OCI-LY7 (cell line): ENCODE measurements at regions not wholly inside any gene's neighbourhood (a gene's known extent, or its start where the extent isn't known, plus 50 kb on each side); places are given as distances from the start of the nearest gene placed in this dataset.

ENCODE experiments used
- BruUV-seq: library from RNA; stranded (reverse); fragments of 400-500 nt; replicated peaks from 2 replicates; lab custom pipeline; 2021; lab: Mats Ljungman, UMichigan
- CTCF ChIA-PET: fragments of 300-600 bp; sonication (Branson Sonifier 250); formaldehyde crosslinking; loops from one replicate; lab custom pipeline; 2022; ENCODE audit warnings: antibody characterized with exemption; ENCODE audit not compliant: unreplicated experiment; lab: Charles Lee
- POLR2A ChIA-PET: fragments of 300-600 bp; sonication (Branson Sonifier 250); formaldehyde crosslinking; loops from one replicate; lab custom pipeline; 2022; ENCODE audit warnings: antibody characterized with exemption; lab: Charles Lee
- DNase-seq: peaks from one replicate; pipeline ENCODE4 v3.0.0-alpha.2; 2015; ENCODE audit warnings: low spot score
- H2AFZ ChIP-seq: fragments of 200-600 bp; sonication (generic), shearing (Covaris generic); 2 replicates; pipeline ENCODE4 v1.6.1; 2014; ENCODE audit warnings: mild to moderate bottlenecking, antibody characterized with exemption, low read length, moderate library complexity
- H3K27ac ChIP-seq: fragments of 200-600 bp; sonication (generic); 2 replicates; pipeline ENCODE4 v1.5.1; 2014; ENCODE audit warnings: mixed run types, low read depth, mild to moderate bottlenecking, moderate library complexity, low read length, inconsistent platforms; ENCODE audit not compliant: poor library complexity, severe bottlenecking
- H3K36me3 ChIP-seq: fragments of 200-600 bp; sonication (generic); 2 replicates; pipeline ENCODE4 v1.6.1; 2014; ENCODE audit warnings: mild to moderate bottlenecking, antibody characterized with exemption, low read length, moderate library complexity, mixed read lengths; ENCODE audit not compliant: insufficient read depth
- H3K4me1 ChIP-seq: fragments of 200-600 bp; sonication (generic); 2 replicates; pipeline ENCODE4 v1.5.1; 2014; ENCODE audit warnings: mild to moderate bottlenecking, low read length; ENCODE audit not compliant: insufficient read depth, poor library complexity, severe bottlenecking
- H3K4me2 ChIP-seq: fragments of 200-600 bp; sonication (generic); 2 replicates; pipeline ENCODE4 v1.6.1; 2014; ENCODE audit warnings: mild to moderate bottlenecking, low read length
- H3K4me3 ChIP-seq: fragments of 200-600 bp; sonication (generic); 2 replicates; pipeline ENCODE4 v1.5.1; 2014; ENCODE audit warnings: mild to moderate bottlenecking, low read depth, low read length; ENCODE audit not compliant: poor library complexity, severe bottlenecking
- H3K79me2 ChIP-seq: fragments of 200-600 bp; sonication (generic); 2 replicates; pipeline ENCODE4 v1.6.1; 2016; ENCODE audit warnings: low read depth, mild to moderate bottlenecking, low read length, moderate library complexity, mixed read lengths; ENCODE audit not compliant: insufficient read depth
- H3K9me2 ChIP-seq: fragments of 200-600 bp; sonication (generic); 2 replicates; pipeline ENCODE4 v1.6.1; 2016; ENCODE audit warnings: mild to moderate bottlenecking, low read length, mixed read lengths; ENCODE audit not compliant: insufficient read depth
- H3K9me3 ChIP-seq: fragments of 200-600 bp; sonication (generic); 2 replicates; pipeline ENCODE4 v1.6.1; 2014; ENCODE audit warnings: mild to moderate bottlenecking, mixed run types, low read length, mixed read lengths
- H4K20me1 ChIP-seq: fragments of 200-600 bp; sonication (generic); 2 replicates; pipeline ENCODE4 v1.6.1; 2014; ENCODE audit warnings: mild to moderate bottlenecking, antibody characterized with exemption, low read length, moderate library complexity, mixed read lengths; ENCODE audit not compliant: insufficient read depth
- EZH2phosphoT487 ChIP-seq: fragments of 200-600 bp; sonication (generic); IDR thresholded peaks from 2 replicates; pipeline ENCODE4 v1.6.1; 2018; ENCODE audit warnings: low read depth, borderline replicate concordance, mild to moderate bottlenecking, mixed run types, antibody characterized with exemption, low read length, moderate library complexity, mixed read lengths
- intact Hi-C: fragments of 100-400 bp; cut with micrococcal nuclease; formaldehyde crosslinking; loops from one replicate; pipeline ENCODE4 v1.10.0; 2022; ENCODE audit not compliant: unreplicated experiment
- TF ChIP-seq, protein P1 (sequence below): fragments of 200-600 bp; sonication (generic); conservative IDR thresholded peaks from 2 replicates; pipeline ENCODE4 v1.5.1; 2014; ENCODE audit warnings: mild to moderate bottlenecking, antibody characterized with exemption, low read length, moderate library complexity, mixed read lengths

DNA sequence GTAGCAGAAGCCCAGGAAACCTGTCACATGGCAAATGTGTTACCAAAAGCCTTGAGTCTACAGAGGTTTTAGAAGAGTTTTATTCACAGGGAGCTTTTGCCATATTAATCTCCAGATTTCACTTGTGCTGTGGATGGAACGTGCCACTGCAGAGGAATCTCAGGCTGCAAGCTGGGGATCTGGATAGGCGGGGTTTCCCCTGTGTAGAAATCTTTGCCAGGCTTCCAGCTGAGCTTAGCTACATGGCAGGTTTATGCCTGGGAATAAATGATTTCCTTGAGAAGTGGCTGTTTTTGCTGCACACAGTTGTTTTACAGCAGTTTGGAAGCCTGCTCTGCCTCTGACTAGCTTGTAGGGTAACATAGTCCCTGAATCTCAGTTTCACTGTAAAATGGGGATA lies 224.6 kb upstream of the PLPPR1 start:
- Histone ChIP-seq H3K4me1 (no peaks in the 10 kb centered on the region), H3K79me2 (no peaks in the 10 kb centered on the region), H3K9me3 (no peaks in the 10 kb centered on the region), H4K20me1 (no peaks in the 10 kb centered on the region), H3K27ac (no peak overlapping the region), H3K4me2 (no peak overlapping the region), H3K4me3 (no peak overlapping the region), H3K36me3 (no peaks in the 10 kb centered on the region), H3K9me2 (no peaks in the 10 kb centered on the region), H2AFZ (no peak overlapping the region)
- intact Hi-C loops, result no loop called here
- no TSS peak for BruUV-seq
- CTCF ChIA-PET, result no interaction called here
- POLR2A ChIA-PET, result no interaction called here
- TF ChIP-seq EZH2phosphoT487, result no peak
- TF ChIP-seq, protein P1, sequence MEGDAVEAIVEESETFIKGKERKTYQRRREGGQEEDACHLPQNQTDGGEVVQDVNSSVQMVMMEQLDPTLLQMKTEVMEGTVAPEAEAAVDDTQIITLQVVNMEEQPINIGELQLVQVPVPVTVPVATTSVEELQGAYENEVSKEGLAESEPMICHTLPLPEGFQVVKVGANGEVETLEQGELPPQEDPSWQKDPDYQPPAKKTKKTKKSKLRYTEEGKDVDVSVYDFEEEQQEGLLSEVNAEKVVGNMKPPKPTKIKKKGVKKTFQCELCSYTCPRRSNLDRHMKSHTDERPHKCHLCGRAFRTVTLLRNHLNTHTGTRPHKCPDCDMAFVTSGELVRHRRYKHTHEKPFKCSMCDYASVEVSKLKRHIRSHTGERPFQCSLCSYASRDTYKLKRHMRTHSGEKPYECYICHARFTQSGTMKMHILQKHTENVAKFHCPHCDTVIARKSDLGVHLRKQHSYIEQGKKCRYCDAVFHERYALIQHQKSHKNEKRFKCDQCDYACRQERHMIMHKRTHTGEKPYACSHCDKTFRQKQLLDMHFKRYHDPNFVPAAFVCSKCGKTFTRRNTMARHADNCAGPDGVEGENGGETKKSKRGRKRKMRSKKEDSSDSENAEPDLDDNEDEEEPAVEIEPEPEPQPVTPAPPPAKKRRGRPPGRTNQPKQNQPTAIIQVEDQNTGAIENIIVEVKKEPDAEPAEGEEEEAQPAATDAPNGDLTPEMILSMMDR, result no peak
- no peak for DNase-seq

DNA sequence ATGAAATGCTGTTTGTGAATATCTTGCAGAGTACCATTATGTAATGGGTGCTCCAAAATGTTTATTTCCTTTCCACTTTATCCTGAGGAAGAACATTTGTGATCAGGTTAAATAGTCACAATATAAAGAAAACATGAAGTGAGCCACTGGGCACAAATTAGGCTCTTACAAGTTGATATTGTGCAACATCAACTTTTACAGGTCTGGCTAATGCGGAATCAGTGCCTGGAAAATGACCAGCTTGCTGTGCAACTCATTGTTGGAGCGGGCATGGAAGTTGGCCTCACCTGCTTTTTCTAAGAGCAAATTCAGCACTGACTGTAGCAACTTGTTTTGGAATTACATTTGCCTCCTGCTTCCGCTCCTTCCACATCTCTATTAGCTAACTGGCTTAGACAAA lies 216.9 kb upstream of the PLPPR1 start:
- no peaks in the 10 kb centered on the region for H3K9me3 ChIP-seq
- no peaks in the 10 kb centered on the region for H3K79me2 ChIP-seq
- H3K9me2 ChIP-seq, result no peaks in the 10 kb centered on the region
- H4K20me1 ChIP-seq, result no peaks in the 10 kb centered on the region
- H3K4me1 ChIP-seq, result no peaks in the 10 kb centered on the region
- DNase-seq, result no peak
- no peak overlapping the region for H3K4me3 ChIP-seq
- H3K27ac ChIP-seq, result no peak overlapping the region
- H3K36me3 ChIP-seq, result no peaks in the 10 kb centered on the region
- ChIA-PET POLR2A (no interaction called here), CTCF (no interaction called here)
- intact Hi-C loops, result no loop called here
- H3K4me2 ChIP-seq, result no peak overlapping the region
- no peak overlapping the region for H2AFZ ChIP-seq
- BruUV-seq, result no TSS peak
- TF ChIP-seq, protein P1, result no peak
- TF ChIP-seq EZH2phosphoT487, result no peak

DNA sequence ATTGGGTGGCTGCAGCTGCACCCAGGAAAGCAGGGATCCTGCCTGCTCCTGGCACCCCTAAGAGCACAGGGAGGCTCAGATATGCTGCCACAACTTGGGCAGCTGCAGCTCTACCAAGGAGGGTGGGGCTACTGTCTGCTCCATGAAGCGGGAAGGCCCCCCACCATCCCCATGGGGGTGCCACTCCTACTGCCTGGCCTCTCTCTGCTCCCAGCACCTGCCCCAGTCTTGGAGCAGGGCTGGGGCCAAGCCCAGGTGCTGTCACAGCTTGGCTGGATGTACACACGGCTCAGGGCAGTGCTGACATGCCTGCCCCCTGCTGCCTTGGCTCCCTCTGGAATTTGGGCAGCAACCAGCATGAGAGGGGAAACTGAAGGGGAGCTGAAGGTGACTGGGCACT lies 214.7 kb upstream of the PLPPR1 start:
- TF ChIP-seq EZH2phosphoT487, result no peak
- TF ChIP-seq, protein P1, result no peak
- Histone ChIP-seq H3K27ac (no peak overlapping the region), H3K4me2 (no peak overlapping the region), H3K9me2 (no peaks in the 10 kb centered on the region), H3K4me3 (no peak overlapping the region), H4K20me1 (no peaks in the 10 kb centered on the region), H3K4me1 (no peaks in the 10 kb centered on the region), H3K9me3 (no peaks in the 10 kb centered on the region), H2AFZ (no peak overlapping the region), H3K79me2 (no peaks in the 10 kb centered on the region), H3K36me3 (no peaks in the 10 kb centered on the region)
- no peak for DNase-seq
- POLR2A ChIA-PET, result interaction anchor here (0.6 kb wide), 1 partner anchor 321 kb away, joined by 3 read pairs; no protein-coding TSS in a partner anchor
- intact Hi-C loops, result no loop called here
- no TSS peak for BruUV-seq
- CTCF ChIA-PET, result no interaction called here
